GM19351 (cell line): ENCODE measurements at regions not wholly inside any gene's neighbourhood (a gene's known extent, or its start where the extent isn't known, plus 50 kb on each side); places are given as distances from the start of the nearest gene placed in this dataset.

Experiments
- ATAC-seq: cut with Tn5 transposase; IDR thresholded peaks from one replicate; pipeline ENCODE4 v1.9.1; 2021; ENCODE audit warnings: mild to moderate bottlenecking, moderate library complexity; ENCODE audit not compliant: unreplicated experiment

GRCh38 chr5:125153231-125153630 lies 406.8 kb upstream of the ZNF608 start:
- ATAC-seq: no peak

GRCh38 chr5:125154301-125155110 lies 408.1 kb upstream of the ZNF608 start:
- ATAC-seq: no peak

- ATAC-seq: no peak
Measured at GRCh38 chr5:125160787-125161502, 414.5 kb upstream of the ZNF608 start.

GRCh38 chr5:125162714-125163113 lies 416.3 kb upstream of the ZNF608 start:
- ATAC-seq: no peak

- no peak for ATAC-seq
Measured at GRCh38 chr5:125169396-125169795, 423.0 kb upstream of the ZNF608 start.

- no peak for ATAC-seq
Measured at GRCh38 chr5:125171641-125172040, 425.2 kb upstream of the ZNF608 start.

- no peak for ATAC-seq
Measured at GRCh38 chr5:125175348-125176004, 429.0 kb upstream of the ZNF608 start.

- ATAC-seq: no peak
Measured at GRCh38 chr5:125176005-125176390, 429.6 kb upstream of the ZNF608 start.

GRCh38 chr5:125177340-125177739 lies 430.9 kb upstream of the ZNF608 start:
- ATAC-seq: no peak

GRCh38 chr5:125179612-125180011 lies 433.2 kb upstream of the ZNF608 start:
- no peak for ATAC-seq

- no peak for ATAC-seq
Measured at GRCh38 chr5:125180231-125180829, 433.9 kb upstream of the ZNF608 start.

- ATAC-seq: no peak
Measured at GRCh38 chr5:125181159-125181558, 434.7 kb upstream of the ZNF608 start.

GRCh38 chr5:125181955-125182354 lies 435.5 kb upstream of the ZNF608 start:
- no peak for ATAC-seq

GRCh38 chr5:125185740-125186139 lies 439.3 kb upstream of the ZNF608 start:
- no peak for ATAC-seq

GRCh38 chr5:125186911-125187375 lies 440.5 kb upstream of the ZNF608 start:
- no peak for ATAC-seq

- no peak for ATAC-seq
Measured at GRCh38 chr5:125189531-125189941, 443.1 kb upstream of the ZNF608 start.

GRCh38 chr5:125190232-125191087 lies 444.0 kb upstream of the ZNF608 start:
- no peak for ATAC-seq

GRCh38 chr5:125194883-125195282 lies 448.4 kb upstream of the ZNF608 start:
- no peak for ATAC-seq

GRCh38 chr5:125196481-125197111 lies 450.2 kb upstream of the ZNF608 start:
- ATAC-seq: no peak

GRCh38 chr5:125197321-125197720 lies 450.9 kb upstream of the ZNF608 start:
- no peak for ATAC-seq
